ENCODE measurements at regions not wholly inside any gene's neighbourhood (a gene's known extent, or its start where the extent isn't known, plus 50 kb on each side); places are given as distances from the start of the nearest gene placed in this dataset.

- no peak for DNase-seq (ENCODE audit: low read depth, low spot score)
These were observed 253.4 kb downstream of the GXYLT1 start for GRCh38 chr12:41891226-41891625.

DNA sequence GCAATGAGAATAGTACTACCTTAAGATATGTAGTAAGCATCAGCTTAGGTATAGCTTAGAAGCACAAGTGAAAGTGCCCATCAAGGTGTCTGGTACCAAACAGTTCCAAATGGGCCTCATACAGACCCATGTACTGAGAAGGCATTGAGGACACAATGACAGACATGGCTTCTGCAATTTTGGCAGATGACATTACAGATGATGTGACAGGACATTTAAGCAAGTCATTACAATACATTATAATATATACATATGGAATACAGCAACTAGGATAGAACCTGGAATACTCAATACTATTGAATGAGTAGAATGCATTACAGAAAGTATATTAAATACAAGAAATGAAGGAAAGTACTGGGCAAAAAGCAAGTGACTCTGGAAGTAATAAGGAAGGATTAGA, 256.4 kb downstream of the GXYLT1 start:
- DNase-seq (ENCODE audit: low read depth, low spot score), result no peak

DNA sequence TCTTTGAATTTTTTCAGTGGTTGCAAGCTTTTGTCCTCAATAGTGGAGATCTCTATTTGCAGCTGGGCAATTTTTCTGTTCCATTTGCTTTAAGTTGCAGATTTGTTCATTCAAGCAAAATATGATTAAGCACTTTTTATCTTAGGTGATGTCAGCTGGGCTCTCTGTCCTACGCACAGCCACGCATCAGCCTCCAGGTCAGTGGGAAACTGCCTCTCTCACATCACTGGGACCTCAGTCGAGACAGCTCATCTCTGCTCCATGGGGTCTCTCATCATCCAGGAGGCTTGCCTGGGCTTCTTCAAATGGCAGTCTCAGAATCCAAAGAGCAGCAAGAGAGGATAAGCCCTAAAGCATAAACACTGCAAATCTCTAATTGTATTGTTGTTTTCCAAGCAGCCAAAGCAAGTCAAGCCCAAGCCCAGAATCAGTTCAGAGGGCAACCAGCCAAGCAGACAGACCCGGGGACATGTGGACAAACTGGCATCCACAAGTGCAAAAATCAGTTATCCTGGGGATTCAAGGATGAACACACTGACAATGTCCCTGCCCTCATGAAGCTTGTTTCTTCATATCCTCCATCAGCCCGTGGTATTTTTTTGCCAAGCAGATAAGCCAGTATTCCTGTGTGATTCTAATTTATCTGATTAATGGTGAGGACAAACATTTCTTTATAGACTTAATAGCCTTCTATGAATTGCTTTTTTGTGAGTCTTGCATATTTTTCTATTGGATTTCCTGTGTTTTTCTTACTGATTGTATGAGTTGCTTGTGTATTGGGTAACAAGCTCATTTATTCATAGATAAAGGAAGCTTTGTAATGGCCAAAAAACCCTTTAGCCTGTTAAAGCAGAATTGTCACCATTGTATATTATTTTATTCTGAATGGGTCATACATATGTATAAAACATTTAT, 262.5 kb downstream of the GXYLT1 start:
- DNase-seq (ENCODE audit: low read depth, low spot score), result no peak

- DNase-seq (ENCODE audit: low read depth, low spot score), result no peak
These were observed 275.2 kb downstream of the GXYLT1 start for GRCh38 chr12:41869432-41869831.

- DNase-seq (ENCODE audit: low read depth, low spot score), result no peak
These were observed 277.7 kb downstream of the GXYLT1 start for GRCh38 chr12:41866878-41867430.

GRCh38 chr12:41856228-41856627, 288.4 kb downstream of the GXYLT1 start:
- DNase-seq (ENCODE audit: low read depth, low spot score), result no peak

DNA sequence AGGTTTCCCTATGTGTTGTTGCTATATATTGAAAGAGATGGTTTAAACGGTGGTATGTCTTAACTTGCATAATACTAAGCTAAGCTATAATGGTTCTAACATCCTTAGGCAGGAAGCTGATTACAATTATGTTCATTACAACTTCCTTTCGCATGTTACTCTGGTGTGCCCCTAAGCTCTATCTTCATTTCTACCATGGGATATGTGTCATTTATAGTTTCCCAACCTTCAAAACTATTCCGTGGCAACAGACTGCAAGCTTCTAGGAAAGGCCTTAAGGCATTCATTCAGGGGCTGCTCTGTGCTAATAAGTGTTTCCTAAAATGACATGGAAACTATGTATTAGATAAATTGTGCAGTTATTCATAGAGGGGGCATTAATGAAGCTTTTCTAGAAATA, 294.6 kb downstream of the GXYLT1 start:
- DNase-seq (ENCODE audit: low read depth, low spot score), result no peak

DNA sequence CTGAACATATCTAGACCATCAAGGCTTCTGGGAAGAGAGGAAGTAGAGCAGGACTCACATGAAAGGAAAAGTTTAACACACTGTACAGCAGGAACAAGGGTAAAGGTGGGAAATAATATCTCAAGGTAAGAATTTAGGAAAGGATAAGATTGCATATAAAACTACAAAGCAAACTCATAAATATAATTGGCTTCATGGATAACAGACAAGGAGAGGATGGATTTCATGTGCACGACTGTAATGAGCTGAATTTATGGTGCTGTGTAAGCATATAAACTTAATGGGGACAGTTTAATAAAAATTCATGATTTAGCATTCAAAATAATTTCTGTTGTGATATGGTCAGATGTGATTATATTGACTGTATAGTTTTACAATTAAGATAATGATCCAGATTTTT, 298.0 kb downstream of the GXYLT1 start:
- no peak for DNase-seq (ENCODE audit: low read depth, low spot score)

DNA sequence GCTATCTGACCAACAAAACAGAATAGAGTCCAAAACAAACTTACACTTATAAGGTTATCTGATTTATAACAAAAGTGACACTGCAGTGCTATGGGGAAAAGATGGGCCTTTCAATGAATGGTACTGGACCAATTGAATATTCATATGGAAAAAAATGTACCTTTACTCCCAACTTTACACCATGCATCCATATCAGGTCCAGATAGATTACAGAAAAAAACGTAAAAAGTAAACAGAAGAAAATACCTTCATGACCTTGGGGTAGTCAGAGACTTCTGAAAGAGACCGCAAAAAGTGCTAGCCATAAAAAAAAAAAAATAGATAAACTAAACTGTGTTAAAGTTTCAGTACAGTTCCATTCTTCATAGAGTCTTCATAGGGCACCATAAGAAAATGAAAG, 308.3 kb downstream of the GXYLT1 start:
- no peak for DNase-seq (ENCODE audit: low read depth, low spot score)

DNA sequence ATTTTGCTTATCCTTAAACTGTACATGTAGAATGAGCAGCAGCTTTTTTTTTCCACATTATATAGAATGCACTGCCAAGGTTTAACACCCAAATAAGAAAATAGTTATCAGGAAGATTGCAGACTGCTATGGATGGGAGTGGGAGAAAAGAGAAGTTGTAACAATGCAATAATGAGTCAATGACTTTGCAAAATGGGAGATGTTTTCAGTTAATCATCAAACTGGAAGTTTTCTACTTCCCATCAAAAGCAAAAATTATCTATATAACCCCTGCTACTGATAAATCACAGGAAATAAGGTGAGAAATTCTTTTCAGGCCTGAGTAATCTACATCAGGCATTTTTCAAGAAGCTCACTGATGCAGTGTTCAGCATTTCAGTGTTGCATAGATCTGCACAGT, 309.1 kb downstream of the GXYLT1 start:
- no peak for DNase-seq (ENCODE audit: low read depth, low spot score)

DNA sequence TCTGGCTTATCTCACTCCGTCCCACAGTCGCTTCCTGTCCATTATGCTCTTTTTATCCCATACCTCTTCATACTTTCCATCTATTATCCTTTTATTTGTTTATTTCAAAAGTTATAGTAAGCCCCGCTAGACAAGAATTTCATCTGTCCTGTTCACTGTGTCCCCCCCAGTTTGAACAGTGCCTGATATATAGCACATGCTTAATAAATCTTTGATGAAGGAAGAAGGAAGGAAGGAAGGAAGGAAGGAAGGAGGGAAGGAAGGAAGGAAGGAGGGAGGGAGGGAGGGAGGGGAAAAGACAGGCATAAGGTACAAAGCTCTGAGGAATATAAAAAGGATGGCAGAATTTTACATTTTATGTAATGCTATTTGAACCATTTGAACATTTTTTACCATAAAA, 324.7 kb downstream of the GXYLT1 start:
- no peak for DNase-seq (ENCODE audit: low read depth, low spot score)

- DNase-seq (ENCODE audit: low read depth, low spot score), result no peak
These were observed 340.6 kb downstream of the GXYLT1 start for GRCh38 chr12:41804026-41804425.

- peak; percentile 2 for DNase-seq (ENCODE audit: low read depth, low spot score)
These were observed 341.9 kb downstream of the GXYLT1 start for GRCh38 chr12:41802803-41803202.

GRCh38 chr12:41801261-41801660, 343.4 kb downstream of the GXYLT1 start:
- DNase-seq (ENCODE audit: low read depth, low spot score), result no peak

GRCh38 chr12:41799671-41800070, 345.0 kb downstream of the GXYLT1 start:
- DNase-seq (ENCODE audit: low read depth, low spot score), result no peak

- peak; percentile 35 for DNase-seq (ENCODE audit: low read depth, low spot score)
These were observed 348.8 kb downstream of the GXYLT1 start for GRCh38 chr12:41795910-41796309.

- DNase-seq (ENCODE audit: low read depth, low spot score), result no peak
These were observed 349.5 kb downstream of the GXYLT1 start for GRCh38 chr12:41795051-41795600.

DNA sequence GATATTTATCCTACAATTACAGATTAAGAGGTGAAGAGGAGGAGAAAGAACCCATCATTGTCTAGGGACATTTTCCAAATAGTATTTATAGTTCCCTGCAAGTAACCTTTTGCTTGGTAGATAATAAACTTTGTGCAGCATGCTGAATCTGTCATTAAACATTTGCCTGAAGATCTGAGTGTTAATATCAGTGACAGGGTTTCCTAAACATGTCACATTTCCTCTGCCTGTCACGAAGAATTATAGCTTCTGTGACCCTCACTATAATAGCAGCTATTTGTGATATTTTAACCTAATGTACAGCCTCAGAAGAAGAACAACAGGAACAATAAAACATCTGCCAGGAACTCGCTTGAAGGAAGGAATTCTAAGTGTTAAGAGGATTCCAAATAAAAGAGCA, 350.3 kb downstream of the GXYLT1 start:
- no peak for DNase-seq (ENCODE audit: low read depth, low spot score)

- no peak for DNase-seq (ENCODE audit: low read depth, low spot score)
These were observed 359.7 kb downstream of the GXYLT1 start for GRCh38 chr12:41784957-41785356.

DNA sequence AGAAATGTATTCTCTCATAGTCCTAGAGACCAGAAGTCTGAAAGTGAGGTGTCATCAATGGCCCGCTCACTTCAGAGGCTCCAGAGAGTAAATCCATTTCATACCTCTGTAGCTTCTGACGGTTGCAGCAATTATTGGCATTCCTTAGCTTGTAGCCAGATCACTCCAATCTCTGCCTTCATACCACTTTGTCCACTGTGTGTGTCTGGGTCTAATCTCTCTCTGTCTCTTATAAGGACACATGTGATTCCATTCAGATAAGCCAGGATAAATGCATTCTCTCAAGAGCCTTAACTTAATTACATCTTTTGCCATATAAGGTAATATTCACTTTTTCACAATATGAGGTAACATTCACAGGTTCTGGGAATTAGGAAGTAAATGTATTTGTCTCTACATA, 365.7 kb downstream of the GXYLT1 start:
- DNase-seq (ENCODE audit: low read depth, low spot score), result no peak

- DNase-seq (ENCODE audit: low read depth, low spot score), result no peak
These were observed 367.4 kb downstream of the GXYLT1 start for GRCh38 chr12:41777064-41777790.

DNA sequence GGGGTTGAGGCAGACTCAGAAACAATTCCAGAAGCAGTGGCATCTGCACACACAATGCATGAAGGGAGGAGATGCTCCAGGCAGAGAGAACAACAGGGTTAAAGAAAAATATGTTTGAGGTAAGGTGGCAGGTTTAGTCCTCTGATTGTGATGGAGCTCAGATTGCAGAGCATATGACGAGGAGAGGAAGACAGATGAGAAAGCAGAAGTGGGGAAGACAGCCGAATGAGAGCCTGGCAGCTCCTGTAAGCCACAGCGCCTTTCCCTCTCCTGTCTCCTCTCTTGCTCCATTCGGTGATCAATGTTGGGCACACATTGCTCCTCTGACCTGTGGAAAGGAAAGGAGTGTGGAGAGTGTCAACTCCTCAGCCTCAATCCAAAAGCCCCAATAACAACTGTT, 372.2 kb downstream of the GXYLT1 start:
- DNase-seq (ENCODE audit: low read depth, low spot score), result no peak

Measured in ELF-1 (cell line).